ENCODE measurements at regions not wholly inside any gene's neighbourhood (a gene's known extent, or its start where the extent isn't known, plus 50 kb on each side); places are given as distances from the start of the nearest gene placed in this dataset.

- TF ChIP-seq CTCF (IDR thresholded peaks at IDR 0.05; ENCODE audit: poor library complexity, severe bottlenecking) = no peak
- no peak for TF ChIP-seq EZH2 (IDR thresholded peaks at IDR 0.05; ENCODE audit: borderline replicate concordance, insufficient read depth, low read length, poor library complexity, severe bottlenecking)
- TF ChIP-seq SMC3 (conservative IDR thresholded peaks at IDR 0.05; ENCODE audit: poor library complexity) = no peak
Observed at GRCh38 chr12:41946106-41946505, 198.6 kb downstream of the GXYLT1 start.

Measured in neural cell (in vitro differentiated cells).